KBM-7 (cell line): ENCODE measurements at regions not wholly inside any gene's neighbourhood (a gene's known extent, or its start where the extent isn't known, plus 50 kb on each side); places are given as distances from the start of the nearest gene placed in this dataset.
"Not testable (repeated sequence)": the region's sequence is repeated elsewhere in the genome, so short reads cannot be mapped to it uniquely, and the experiment has no call there.

Experiments used
- DNase-seq: peaks from one replicate; pipeline ENCODE4 v3.0.0-alpha.2; 2015
- in situ Hi-C: fragments of 300-500 bp; cut with MboI; formaldehyde crosslinking; loops from 2 replicates; pipeline ENCODE4 v1.14.3; 2020; ENCODE audit warnings: low sequenced_read_pairs, low pct_unique_long_range_greater_than_20kb, mixed read lengths

- DNase-seq, result no peak
- in situ Hi-C loops, result no loop called here
Observed at GRCh38 chr1:79705218-79705617, 698.7 kb upstream of the ADGRL4 start.

GRCh38 chr1:79704067-79704466 lies 697.5 kb upstream of the ADGRL4 start:
- no peak for DNase-seq
- in situ Hi-C loops, result no loop called here

- DNase-seq, in situ Hi-C loops: not testable (repeated sequence)
Observed at GRCh38 chr1:79702336-79702999, 695.9 kb upstream of the ADGRL4 start.

- DNase-seq, result no peak
- in situ Hi-C loops, result no loop called here
Observed at GRCh38 chr1:79695138-79695537, 688.6 kb upstream of the ADGRL4 start.

GRCh38 chr1:79694241-79694640 lies 687.7 kb upstream of the ADGRL4 start:
- in situ Hi-C loops, result no loop called here

GRCh38 chr1:79693441-79694114 lies 687.0 kb upstream of the ADGRL4 start:
- in situ Hi-C loops, result no loop called here
- DNase-seq, result no peak

More at GRCh38 chr1:79694241-79694640, 687.7 kb upstream of the ADGRL4 start:
- DNase-seq, result no peak

- in situ Hi-C loops, result no loop called here
- DNase-seq, result no peak
Observed at GRCh38 chr1:79692519-79692918, 686.0 kb upstream of the ADGRL4 start.

- no peak for DNase-seq
- in situ Hi-C loops, result no loop called here
Observed at GRCh38 chr1:79688932-79689331, 682.4 kb upstream of the ADGRL4 start.

GRCh38 chr1:79683420-79683819 lies 676.9 kb upstream of the ADGRL4 start:
- in situ Hi-C loops, result no loop called here

GRCh38 chr1:79682478-79682877 lies 675.9 kb upstream of the ADGRL4 start:
- in situ Hi-C loops, result no loop called here
- DNase-seq, result no peak

More at GRCh38 chr1:79683420-79683819, 676.9 kb upstream of the ADGRL4 start:
- DNase-seq, result no peak

GRCh38 chr1:79681382-79681781 lies 674.9 kb upstream of the ADGRL4 start:
- in situ Hi-C loops, result no loop called here
- no peak for DNase-seq

GRCh38 chr1:79679916-79680315 lies 673.4 kb upstream of the ADGRL4 start:
- DNase-seq, result no peak
- in situ Hi-C loops, result no loop called here

GRCh38 chr1:79667848-79668696 lies 661.5 kb upstream of the ADGRL4 start:
- DNase-seq, result no peak
- in situ Hi-C loops, result no loop called here

- no peak for DNase-seq
- in situ Hi-C loops, result no loop called here
Observed at GRCh38 chr1:79667166-79667565, 660.6 kb upstream of the ADGRL4 start.

- in situ Hi-C loops, result no loop called here
- DNase-seq, result no peak
Observed at GRCh38 chr1:79663916-79664315, 657.4 kb upstream of the ADGRL4 start.

GRCh38 chr1:79662596-79662995 lies 656.1 kb upstream of the ADGRL4 start:
- no peak for DNase-seq
- in situ Hi-C loops, result no loop called here

- in situ Hi-C loops, result no loop called here
- no peak for DNase-seq
Observed at GRCh38 chr1:79660129-79660528, 653.6 kb upstream of the ADGRL4 start.

GRCh38 chr1:79657951-79658658 lies 651.6 kb upstream of the ADGRL4 start:
- DNase-seq, result no peak
- in situ Hi-C loops, result no loop called here

- no peak for DNase-seq
- in situ Hi-C loops, result no loop called here
Observed at GRCh38 chr1:79655876-79656275, 649.3 kb upstream of the ADGRL4 start.
